Activated CD4-positive, alpha-beta T cell treated with anti-CD3 and anti-CD28 coated beads for 36 hours (primary cell): ENCODE measurements at regions not wholly inside any gene's neighbourhood (a gene's known extent, or its start where the extent isn't known, plus 50 kb on each side); places are given as distances from the start of the nearest gene placed in this dataset.
A peak's percentile ranks its signal among the peaks of the same experiment; 100 is the strongest.
"Not testable (repeated sequence)": the region's sequence is repeated elsewhere in the genome, so short reads cannot be mapped to it uniquely, and the experiment has no call there.

Experiments used
- ATAC-seq: fragments of 200-7000 bp; cut with Tn5 transposase; one replicate; pipeline ENCODE4 v1.10.0; 2021; ENCODE audit warnings: mild to moderate bottlenecking, moderate library complexity
- CTCF ChIA-PET: fragments of 350-600 bp; sonication (Branson Sonifier 250); formaldehyde crosslinking; loops from one replicate; lab custom pipeline; 2021; ENCODE audit warnings: antibody characterized with exemption; lab: Charles Lee
- POLR2A ChIA-PET: fragments of 350-600 bp; sonication (Branson Sonifier 250); formaldehyde crosslinking; loops from one replicate; lab custom pipeline; 2021; ENCODE audit warnings: antibody characterized with exemption, inconsistent platforms; lab: Charles Lee
- DNase-seq: peaks from one replicate; pipeline ENCODE4 v3.0.0-alpha.2; 2020
- H3K27ac Mint-ChIP-seq: one replicate; pipeline ENCODE4 v1.8.0; 2021; ENCODE audit warnings: mixed read lengths
- H3K27me3 Mint-ChIP-seq: one replicate; pipeline ENCODE4 v1.8.0; 2021; ENCODE audit warnings: mixed read lengths
- H3K36me3 Mint-ChIP-seq: one replicate; pipeline ENCODE4 v1.8.0; 2021; ENCODE audit warnings: low read depth, mixed read lengths
- H3K4me1 Mint-ChIP-seq: one replicate; pipeline ENCODE4 v1.8.0; 2021; ENCODE audit warnings: mixed read lengths
- H3K4me3 Mint-ChIP-seq: one replicate; pipeline ENCODE4 v1.8.0; 2021; ENCODE audit warnings: mild to moderate bottlenecking, moderate library complexity, mixed read lengths
- H3K9me3 Mint-ChIP-seq: one replicate; pipeline ENCODE4 v1.8.0; 2021; ENCODE audit warnings: low read depth, mixed read lengths
- intact Hi-C, 2 experiments: fragments of 100-400 bp; cut with DNase I in 1 of 2; cut with micrococcal nuclease in 1 of 2; formaldehyde crosslinking; loops; one replicate each; pipeline versions ENCODE4 v1.14.2 to v1.15.1; 2022 to 2024; cut with DNase I, micrococcal nuclease

GRCh38 chr14:106792543-106792942 is 1266.2 kb downstream of the TMEM121 start:
- intact Hi-C loops, result no loop called here
- DNase-seq (no peak), ATAC-seq (no peak)
- Mint-ChIP-seq H3K27ac (no peak overlapping the region), H3K4me1 (peaks cover 9% of the 10 kb centered on the region), H3K9me3 (no peaks in the 10 kb centered on the region), H3K4me3 (no peak overlapping the region), H3K27me3 (peaks cover 6% of the 10 kb centered on the region), H3K36me3 (no peaks in the 10 kb centered on the region)
- CTCF ChIA-PET, result interaction anchor here (0.7 to 1.4 kb wide), 4 partner anchors 8 to 52 kb away, joined by 3 to 4 read pairs (median 4); no protein-coding TSS in a partner anchor
- POLR2A ChIA-PET, result no interaction called here

- H3K27ac Mint-ChIP-seq, POLR2A ChIA-PET, ATAC-seq, H3K4me3 Mint-ChIP-seq, H3K4me1 Mint-ChIP-seq, intact Hi-C loops, DNase-seq, H3K36me3 Mint-ChIP-seq, H3K9me3 Mint-ChIP-seq: not testable (repeated sequence)
- CTCF ChIA-PET, result interaction anchor here (1.1 to 1.6 kb wide), 4 partner anchors 9 to 84 kb away, joined by 3 to 7 read pairs (median 4); no protein-coding TSS in a partner anchor
- H3K27me3 Mint-ChIP-seq, result peaks cover 22% of the 10 kb centered on the region
These were observed 1271.8 kb downstream of the TMEM121 start for GRCh38 chr14:106798166-106798565.

GRCh38 chr14:106802413-106803364 is 1276.3 kb downstream of the TMEM121 start:
- Mint-ChIP-seq H3K9me3 (no peaks in the 10 kb centered on the region), H3K27me3 (peaks cover 22% of the 10 kb centered on the region)
- DNase-seq, result peak; percentile 27

GRCh38 chr14:106803379-106803778 is 1277.0 kb downstream of the TMEM121 start:
- H3K9me3 Mint-ChIP-seq, result no peaks in the 10 kb centered on the region
- H3K4me1 Mint-ChIP-seq, result no peaks in the 10 kb centered on the region
- ChIA-PET POLR2A (no interaction called here), CTCF (interaction anchor here (1.2 to 1.3 kb wide), 3 partner anchors 14 to 140 kb away, joined by 3 to 8 read pairs (median 5); no protein-coding TSS in a partner anchor)
- ATAC-seq, result no peak
- no peak overlapping the region for H3K4me3 Mint-ChIP-seq
- intact Hi-C loops, result no loop called here
- H3K27ac Mint-ChIP-seq, result no peak overlapping the region
- peaks cover 16% of the 10 kb centered on the region for H3K27me3 Mint-ChIP-seq
- H3K36me3 Mint-ChIP-seq, result no peaks in the 10 kb centered on the region
- no peak for DNase-seq

More at GRCh38 chr14:106802413-106803364, 1276.3 kb downstream of the TMEM121 start:
- intact Hi-C loops, result no loop called here
- ATAC-seq, result no peak
- H3K4me1 Mint-ChIP-seq, result no peaks in the 10 kb centered on the region
- H3K27ac Mint-ChIP-seq, result no peak overlapping the region
- ChIA-PET POLR2A (no interaction called here), CTCF (interaction anchor here (0.6 to 1.3 kb wide), 7 partner anchors 13 to 496 kb away, joined by 3 to 8 read pairs (median 4); no protein-coding TSS in a partner anchor)
- no peaks in the 10 kb centered on the region for H3K36me3 Mint-ChIP-seq
- no peak overlapping the region for H3K4me3 Mint-ChIP-seq

GRCh38 chr14:106807493-106807892 is 1281.1 kb downstream of the TMEM121 start:
- ChIA-PET POLR2A (no interaction called here), CTCF (interaction anchor here (0.8 to 1.0 kb wide), 2 partner anchors 17 to 23 kb away, joined by 3 to 4 read pairs; no protein-coding TSS in a partner anchor)

GRCh38 chr14:106808458-106808857 is 1282.1 kb downstream of the TMEM121 start:
- intact Hi-C loops, result no loop called here
- H3K9me3 Mint-ChIP-seq, result no peaks in the 10 kb centered on the region
- H3K27ac Mint-ChIP-seq, result no peak overlapping the region
- H3K4me3 Mint-ChIP-seq, result no peak overlapping the region
- H3K27me3 Mint-ChIP-seq, result peaks cover 2% of the 10 kb centered on the region
- H3K36me3 Mint-ChIP-seq, result no peaks in the 10 kb centered on the region
- ATAC-seq (no peak), DNase-seq (no peak)
- H3K4me1 Mint-ChIP-seq, result peaks cover 9% of the 10 kb centered on the region
- POLR2A ChIA-PET, result no interaction called here
- CTCF ChIA-PET, result interaction anchor here (1.1 kb wide), 1 partner anchor 22 kb away, joined by 4 read pairs; no protein-coding TSS in a partner anchor

More at GRCh38 chr14:106807493-106807892, 1281.1 kb downstream of the TMEM121 start:
- Mint-ChIP-seq H3K4me1 (peaks cover 9% of the 10 kb centered on the region), H3K9me3 (no peaks in the 10 kb centered on the region), H3K27ac (no peak overlapping the region), H3K36me3 (no peaks in the 10 kb centered on the region), H3K27me3 (peaks cover 6% of the 10 kb centered on the region), H3K4me3 (no peak overlapping the region)
- ATAC-seq (no peak), DNase-seq (no peak)
- intact Hi-C loops, result no loop called here

GRCh38 chr14:106808907-106809306 is 1282.5 kb downstream of the TMEM121 start:
- Mint-ChIP-seq H3K27ac (no peak overlapping the region), H3K9me3 (no peaks in the 10 kb centered on the region), H3K27me3 (peaks cover 2% of the 10 kb centered on the region), H3K4me3 (no peak overlapping the region), H3K36me3 (no peaks in the 10 kb centered on the region), H3K4me1 (peaks cover 9% of the 10 kb centered on the region)
- CTCF ChIA-PET, result interaction anchor here (1.1 kb wide), 1 partner anchor 22 kb away, joined by 4 read pairs; no protein-coding TSS in a partner anchor
- intact Hi-C loops, result no loop called here
- POLR2A ChIA-PET, result no interaction called here
- DNase-seq (no peak), ATAC-seq (no peak)

GRCh38 chr14:106809615-106810014 is 1283.2 kb downstream of the TMEM121 start:
- no peak overlapping the region for H3K4me3 Mint-ChIP-seq
- H3K9me3 Mint-ChIP-seq, result no peaks in the 10 kb centered on the region
- DNase-seq (no peak), ATAC-seq (no peak)
- H3K36me3 Mint-ChIP-seq, result no peaks in the 10 kb centered on the region
- no peak overlapping the region for H3K27ac Mint-ChIP-seq
- intact Hi-C loops, result no loop called here
- H3K4me1 Mint-ChIP-seq, result peaks cover 9% of the 10 kb centered on the region
- CTCF ChIA-PET, result no interaction called here
- H3K27me3 Mint-ChIP-seq, result peaks cover 2% of the 10 kb centered on the region
- POLR2A ChIA-PET, result no interaction called here

- ATAC-seq, result peak; percentile 65
- POLR2A ChIA-PET, result interaction anchor here (0.6 kb wide), 1 partner anchor 21 kb away, joined by 3 read pairs; no protein-coding TSS in a partner anchor
These were observed 1283.8 kb downstream of the TMEM121 start for GRCh38 chr14:106810168-106810567.

GRCh38 chr14:106811162-106811561 is 1284.8 kb downstream of the TMEM121 start:
- no peak overlapping the region for H3K27ac Mint-ChIP-seq
- no peak overlapping the region for H3K4me3 Mint-ChIP-seq
- ATAC-seq (no peak), DNase-seq (no peak)
- ChIA-PET POLR2A (no interaction called here), CTCF (interaction anchor here (1.0 to 2.3 kb wide), 2 partner anchors 17 to 20 kb away, joined by 3 to 13 read pairs; no protein-coding TSS in a partner anchor)
- no peaks in the 10 kb centered on the region for H3K27me3 Mint-ChIP-seq
- no peaks in the 10 kb centered on the region for H3K36me3 Mint-ChIP-seq
- peaks cover 9% of the 10 kb centered on the region for H3K4me1 Mint-ChIP-seq
- H3K9me3 Mint-ChIP-seq, result no peaks in the 10 kb centered on the region
- intact Hi-C loops, result no loop called here

More at GRCh38 chr14:106810168-106810567, 1283.8 kb downstream of the TMEM121 start:
- H3K27ac Mint-ChIP-seq, H3K36me3 Mint-ChIP-seq, H3K4me3 Mint-ChIP-seq, H3K27me3 Mint-ChIP-seq, intact Hi-C loops, H3K4me1 Mint-ChIP-seq, H3K9me3 Mint-ChIP-seq: not testable (repeated sequence)
- CTCF ChIA-PET, result interaction anchor here (1.0 to 2.3 kb wide), 2 partner anchors 16 to 21 kb away, joined by 3 to 13 read pairs; no protein-coding TSS in a partner anchor
- peak; percentile 64 for DNase-seq

GRCh38 chr14:106812788-106813476 is 1286.5 kb downstream of the TMEM121 start:
- no peak overlapping the region for H3K4me3 Mint-ChIP-seq
- intact Hi-C loops, result no loop called here
- peaks cover 2% of the 10 kb centered on the region for H3K27me3 Mint-ChIP-seq
- ATAC-seq (no peak), DNase-seq (no peak)
- no peaks in the 10 kb centered on the region for H3K36me3 Mint-ChIP-seq
- H3K27ac Mint-ChIP-seq, result no peak overlapping the region
- POLR2A ChIA-PET, result no interaction called here
- CTCF ChIA-PET, result interaction anchor here (0.8 to 2.3 kb wide), 2 partner anchors 18 to 46 kb away, joined by 3 to 13 read pairs; no protein-coding TSS in a partner anchor
- no peaks in the 10 kb centered on the region for H3K9me3 Mint-ChIP-seq
- H3K4me1 Mint-ChIP-seq, result peaks cover 9% of the 10 kb centered on the region
